Hematopoietic multipotent progenitor cell treated with erythropoietin and hydrocortisone succinate and interleukin-3 and kit ligand, for 15 days (in vitro differentiated cells): ENCODE measurements at regions not wholly inside any gene's neighbourhood (a gene's known extent, or its start where the extent isn't known, plus 50 kb on each side); places are given as distances from the start of the nearest gene placed in this dataset.

ENCODE experiments used
- DNase-seq: peaks from one replicate; pipeline ENCODE4 v3.0.0-alpha.2; 2015; ENCODE audit warnings: low spot score

GRCh38 chr1:201589186-201589585, 50.3 kb downstream of the NAV1 start:
- DNase-seq = no peak

- DNase-seq = no peak
These were observed 51.5 kb downstream of the NAV1 start for GRCh38 chr1:201590474-201590873.

GRCh38 chr1:201591348-201591747, 52.4 kb downstream of the NAV1 start:
- DNase-seq = no peak

- DNase-seq = no peak
These were observed 53.1 kb downstream of the NAV1 start for GRCh38 chr1:201591981-201592380.

DNA sequence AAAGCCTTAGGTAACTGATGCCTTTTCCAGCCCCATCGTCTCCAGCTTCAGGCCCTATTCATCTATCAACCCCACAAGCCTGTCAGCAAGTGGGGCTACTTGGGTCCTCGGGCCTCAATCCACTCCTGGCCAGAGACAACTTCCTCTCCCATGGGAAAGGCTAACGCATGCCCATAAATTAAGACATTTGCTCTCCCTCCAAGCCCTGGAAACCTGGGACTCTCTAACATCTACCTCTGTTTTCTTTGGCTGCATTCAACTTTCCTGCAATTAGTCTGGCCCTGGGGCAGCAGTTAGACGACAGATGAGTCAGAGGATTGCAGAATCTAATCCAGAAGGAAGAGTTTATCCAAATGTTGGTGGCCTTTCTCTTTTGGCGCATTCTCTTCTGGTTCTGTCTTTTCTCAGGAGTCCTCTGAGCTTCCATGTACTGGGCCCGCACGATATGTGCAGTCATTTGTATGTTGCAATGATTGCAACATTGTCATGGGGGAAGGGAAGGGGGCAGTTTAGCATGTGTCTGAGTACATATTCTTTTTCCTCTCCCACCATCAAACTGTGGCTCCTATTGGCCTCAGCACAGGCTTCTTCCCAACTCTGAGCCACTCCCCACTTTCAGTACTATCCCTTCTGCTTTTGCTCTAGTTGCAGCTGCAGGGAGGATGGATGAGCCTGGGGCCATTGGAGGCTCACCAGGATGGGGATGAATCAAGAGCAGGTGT, 54.4 kb downstream of the NAV1 start:
- no peak for DNase-seq

- no peak for DNase-seq
These were observed 55.8 kb downstream of the NAV1 start for GRCh38 chr1:201594575-201595245.

DNA sequence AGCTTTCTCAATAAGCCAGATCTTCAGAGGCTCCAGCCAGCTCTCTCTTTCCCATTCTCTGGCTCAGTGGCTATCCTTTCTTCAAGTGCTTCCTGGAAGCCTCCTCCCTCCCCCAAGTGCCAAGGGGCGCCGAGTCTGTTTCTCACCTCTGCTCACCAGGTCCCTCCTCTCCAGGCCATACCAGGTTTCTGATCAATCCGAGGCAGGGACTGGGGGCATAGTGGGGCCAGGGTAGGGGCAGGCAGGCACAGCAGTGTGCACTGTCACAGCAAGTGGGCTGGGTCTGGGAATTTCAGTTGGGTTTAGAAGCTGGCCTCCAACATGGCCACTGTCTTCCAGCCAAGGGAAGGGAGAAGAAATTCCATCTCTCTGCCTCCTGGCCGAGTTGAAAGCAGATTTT, 56.5 kb downstream of the NAV1 start:
- no peak for DNase-seq

DNA sequence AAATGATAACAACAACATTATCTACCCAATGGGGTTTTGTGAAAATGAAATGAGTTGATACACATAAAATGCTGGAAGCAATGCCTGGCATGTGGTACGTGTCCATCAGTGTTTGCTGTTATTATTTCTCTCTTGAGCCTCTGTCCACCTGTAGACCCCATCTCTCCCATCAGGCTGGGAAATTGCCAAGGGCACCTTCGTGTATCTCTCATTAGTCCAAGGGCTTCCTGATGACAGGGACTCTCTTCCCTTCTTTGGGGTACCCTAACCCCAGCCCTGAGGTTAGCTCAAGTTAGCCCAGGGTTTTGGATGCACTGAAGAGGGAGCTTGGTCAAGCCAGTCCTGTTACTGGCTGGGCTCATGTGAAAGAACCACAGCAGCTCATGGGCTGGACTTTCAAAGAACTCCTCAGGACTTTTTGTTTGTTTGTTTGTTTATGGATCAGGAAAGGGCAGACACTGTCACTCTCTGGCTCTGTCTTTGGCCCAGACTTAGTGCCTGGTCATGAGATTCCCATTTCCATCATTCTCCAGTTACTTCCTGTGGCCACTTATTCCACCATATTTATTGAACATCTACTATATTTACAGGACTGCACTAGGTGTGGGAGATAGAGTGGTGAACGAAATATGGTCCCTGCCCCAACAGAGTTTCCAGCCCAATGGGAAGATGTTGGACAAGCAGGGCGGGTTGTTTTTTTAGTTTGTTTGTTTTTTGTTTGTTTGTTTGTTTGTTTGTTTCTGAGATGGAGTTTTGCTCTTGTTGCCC, 57.4 kb downstream of the NAV1 start:
- no peak for DNase-seq

DNA sequence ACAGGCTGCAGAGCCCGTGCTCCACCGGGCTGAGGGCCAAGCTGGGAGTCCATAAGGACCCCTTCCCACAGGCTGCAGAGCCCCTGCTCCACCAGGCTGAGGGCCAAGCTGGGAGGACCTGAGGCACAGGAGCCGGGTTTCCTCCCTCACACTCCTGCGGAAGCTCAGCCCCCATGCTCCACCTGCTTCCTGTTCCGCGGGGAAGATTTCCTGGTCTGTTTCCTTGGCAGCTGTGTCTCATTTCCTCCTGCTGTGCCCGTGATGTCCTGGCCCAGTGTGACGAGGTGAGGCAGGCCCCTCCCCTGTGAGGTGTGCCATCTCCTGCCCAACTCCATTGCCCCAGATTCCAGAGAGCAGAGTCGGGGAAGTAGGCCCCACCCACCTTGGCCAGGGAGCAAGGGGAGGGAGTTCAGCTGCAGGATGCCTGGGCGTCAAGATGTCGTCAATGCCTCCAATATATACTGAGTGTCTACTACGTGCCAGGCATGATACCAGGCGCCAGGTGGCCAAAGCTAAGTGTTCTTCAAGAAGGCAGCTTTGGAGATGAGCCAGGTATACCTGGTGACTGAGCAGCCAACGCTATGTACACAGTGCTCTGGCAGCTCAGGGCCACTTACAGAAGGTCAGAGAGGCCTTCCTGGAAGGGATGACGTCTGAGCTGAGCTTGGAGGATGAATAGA, 58.8 kb downstream of the NAV1 start:
- no peak for DNase-seq

DNA sequence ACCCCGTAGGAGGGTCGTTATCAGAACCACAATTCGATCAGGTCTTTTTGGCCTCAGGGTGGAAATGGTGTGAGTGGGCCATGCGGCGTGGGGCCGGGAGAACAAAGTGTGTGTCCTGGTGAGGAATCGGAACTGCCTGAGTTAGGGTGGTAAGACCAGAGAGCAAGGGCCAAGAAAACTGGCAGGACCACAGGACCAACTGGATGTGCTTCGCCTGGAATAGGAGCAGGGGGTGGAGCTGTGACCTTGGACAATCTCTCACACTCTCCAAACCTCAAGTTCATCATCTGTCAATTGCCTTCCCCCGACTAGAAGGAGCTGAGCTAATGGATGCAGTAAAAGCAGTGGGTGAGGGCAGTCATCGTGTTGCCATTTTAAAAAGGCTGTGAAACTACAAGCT, 59.5 kb downstream of the NAV1 start:
- DNase-seq = no peak

GRCh38 chr1:201598973-201599372, 60.0 kb downstream of the NAV1 start:
- DNase-seq = no peak

DNA sequence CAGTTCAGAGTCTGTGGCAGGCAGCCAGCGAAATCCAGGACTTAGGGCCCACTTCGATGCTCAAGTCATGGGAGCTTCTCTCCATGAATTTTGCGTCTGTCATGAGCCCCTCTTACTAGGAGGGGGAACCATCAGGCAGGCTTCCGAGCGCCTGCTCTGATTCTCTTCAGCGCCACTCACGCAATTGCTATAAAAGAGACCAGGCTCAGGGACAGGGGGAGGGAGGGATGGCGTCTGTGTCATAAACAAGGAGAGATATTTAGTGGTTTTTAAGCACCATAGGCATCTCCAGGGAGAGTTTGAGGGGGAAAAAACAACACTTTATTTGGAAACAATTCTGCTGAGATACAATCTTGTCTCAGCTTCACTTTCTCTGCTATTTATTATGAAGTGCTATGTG, 60.6 kb downstream of the NAV1 start:
- DNase-seq = no peak

DNA sequence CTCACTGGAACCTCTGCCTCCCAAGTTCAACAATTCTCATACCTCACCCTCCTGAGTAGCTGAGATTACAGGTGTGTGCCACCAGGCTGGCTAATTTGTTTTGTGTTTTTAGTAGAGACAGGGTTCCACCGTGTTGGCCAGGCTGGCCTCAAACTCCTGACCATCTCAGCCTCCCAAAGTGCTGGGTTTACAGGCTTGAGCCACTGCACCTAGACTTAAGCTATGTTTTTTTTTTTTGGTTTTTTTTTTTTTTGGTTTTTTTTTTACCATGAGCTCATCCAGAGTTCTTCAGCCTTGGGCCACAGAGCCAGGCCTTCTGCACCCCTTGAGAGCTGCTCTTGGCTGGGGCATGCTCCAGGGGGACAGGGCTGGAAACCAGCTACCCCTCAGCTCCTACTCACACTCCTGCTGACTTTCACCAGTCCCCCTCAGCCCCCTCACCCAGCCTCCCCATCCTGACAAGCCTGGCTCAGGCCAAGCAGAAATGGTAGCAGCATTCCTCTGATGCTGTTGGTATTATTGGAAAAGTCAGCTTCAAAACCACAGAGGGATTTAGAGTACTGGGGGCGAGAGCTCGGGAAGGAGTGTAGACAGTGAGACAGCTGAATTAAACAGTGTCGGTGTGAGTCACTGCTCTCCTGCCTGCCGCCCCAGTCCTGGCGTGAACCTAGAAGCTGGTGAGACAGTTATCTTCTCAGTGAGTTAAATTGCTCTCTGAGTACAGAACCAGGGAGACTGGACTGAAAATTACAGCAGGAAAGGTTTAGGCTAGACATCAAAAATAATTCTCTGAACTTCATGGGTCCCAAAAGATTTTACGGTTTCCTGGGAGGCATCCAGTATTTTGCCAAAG, 63.7 kb downstream of the NAV1 start:
- DNase-seq = no peak

GRCh38 chr1:201603613-201604232, 64.8 kb downstream of the NAV1 start:
- DNase-seq = no peak

GRCh38 chr1:201605385-201606010, 66.6 kb downstream of the NAV1 start:
- DNase-seq = no peak

- DNase-seq = no peak
These were observed 67.2 kb downstream of the NAV1 start for GRCh38 chr1:201606096-201606495.

DNA sequence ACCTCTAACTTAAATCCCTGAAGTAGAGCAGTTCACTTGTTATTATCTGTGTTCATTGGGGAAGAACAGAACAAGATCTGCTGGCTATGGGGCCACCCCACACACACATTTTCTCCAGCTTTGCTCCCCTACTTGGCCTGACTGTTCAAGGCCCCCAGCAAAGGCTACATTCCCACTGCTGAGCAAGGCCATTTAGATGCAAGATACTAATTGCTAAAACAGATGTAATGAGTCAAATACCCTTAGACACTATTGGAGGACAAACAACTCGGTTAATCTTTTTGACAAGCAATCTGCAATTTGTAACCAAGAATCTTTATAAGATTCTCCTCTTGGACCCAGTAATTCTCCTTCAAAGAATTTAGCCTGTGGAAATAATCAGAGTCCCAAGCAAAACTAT, 67.7 kb downstream of the NAV1 start:
- no peak for DNase-seq

- DNase-seq = no peak
These were observed 69.9 kb downstream of the NAV1 start for GRCh38 chr1:201608635-201609395.

DNA sequence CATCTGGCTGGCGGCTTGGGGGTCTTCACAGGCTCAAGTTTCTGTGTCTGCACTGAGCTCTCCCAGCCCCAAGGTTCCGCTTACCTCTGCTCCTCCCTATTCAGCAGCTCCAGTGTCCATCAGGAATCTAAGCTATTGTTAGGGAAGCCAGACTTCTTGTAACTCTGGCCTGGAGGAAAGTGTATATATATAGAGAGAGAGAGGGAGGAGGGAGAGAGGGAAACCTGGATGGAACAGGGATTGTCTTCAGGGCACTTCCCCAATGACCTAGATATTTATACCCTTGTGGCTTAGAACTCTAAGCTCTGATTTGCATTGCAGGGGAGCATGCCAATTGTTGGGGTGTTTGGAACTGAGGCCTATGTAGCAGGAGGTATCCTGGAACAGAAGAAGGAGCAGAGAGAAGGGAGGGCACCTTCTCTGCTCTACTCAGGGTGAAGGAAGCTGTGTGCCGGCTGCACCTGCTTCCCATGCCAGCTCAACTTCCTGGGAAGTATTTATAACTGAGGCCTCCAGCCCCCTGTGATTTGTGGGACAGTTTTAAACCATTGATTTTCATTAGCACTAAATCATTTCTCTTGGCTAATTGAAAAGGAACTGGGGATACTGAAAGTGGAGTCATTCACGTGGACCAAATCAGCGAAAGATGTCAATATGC, 70.9 kb downstream of the NAV1 start:
- DNase-seq = no peak
